GM18867 (cell line): ENCODE measurements at regions not wholly inside any gene's neighbourhood (a gene's known extent, or its start where the extent isn't known, plus 50 kb on each side); places are given as distances from the start of the nearest gene placed in this dataset.
A peak's percentile ranks its signal among the peaks of the same experiment; 100 is the strongest.

Experiments
- ATAC-seq: cut with Tn5 transposase; IDR thresholded peaks from one replicate; pipeline ENCODE4 v1.9.1; 2021; ENCODE audit warnings: mild to moderate bottlenecking, moderate library complexity; ENCODE audit not compliant: unreplicated experiment

- ATAC-seq, result no peak
Measured at GRCh38 chr2:42942214-42942989, 150.0 kb upstream of the HAAO start.

- ATAC-seq, result no peak
Measured at GRCh38 chr2:42941633-42942176, 149.3 kb upstream of the HAAO start.

GRCh38 chr2:42939411-42940206, 147.2 kb upstream of the HAAO start:
- ATAC-seq, result no peak

- no peak for ATAC-seq
Measured at GRCh38 chr2:42938671-42939370, 146.4 kb upstream of the HAAO start.

DNA sequence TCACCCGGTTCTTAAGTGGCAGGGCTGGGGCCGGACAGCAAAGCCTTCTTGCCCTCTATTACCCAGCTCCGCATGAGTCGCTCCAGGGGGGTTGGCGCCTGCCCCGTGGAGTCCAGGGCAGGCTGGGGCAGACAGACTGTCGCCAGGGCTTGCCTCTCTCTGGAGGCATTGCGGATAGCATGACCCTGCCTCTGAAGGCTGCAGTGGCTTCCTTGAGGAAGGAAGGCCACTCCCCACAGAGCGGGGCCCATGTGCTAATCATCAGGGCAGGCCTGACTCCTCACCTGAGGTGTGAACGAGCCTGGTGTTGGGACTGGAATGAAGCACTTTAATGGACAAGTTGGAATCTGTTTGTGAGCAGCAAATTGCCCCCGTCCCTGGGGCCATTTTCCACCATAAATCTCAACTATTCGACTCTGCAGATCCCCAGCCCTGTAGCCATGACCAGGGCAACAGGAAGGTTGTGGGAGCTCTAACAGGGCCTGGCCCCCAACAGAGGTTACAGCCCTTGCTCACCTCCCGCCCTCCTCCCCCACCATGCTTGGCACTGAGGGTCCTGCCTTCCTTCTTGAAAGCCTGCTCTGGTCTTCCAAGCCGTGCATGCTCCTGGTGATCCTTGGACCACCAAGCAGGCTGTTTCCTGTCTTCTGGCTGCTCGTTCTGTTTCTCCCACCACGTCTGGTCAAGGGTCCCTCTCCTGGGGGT, 144.9 kb upstream of the HAAO start:
- ATAC-seq, result no peak

DNA sequence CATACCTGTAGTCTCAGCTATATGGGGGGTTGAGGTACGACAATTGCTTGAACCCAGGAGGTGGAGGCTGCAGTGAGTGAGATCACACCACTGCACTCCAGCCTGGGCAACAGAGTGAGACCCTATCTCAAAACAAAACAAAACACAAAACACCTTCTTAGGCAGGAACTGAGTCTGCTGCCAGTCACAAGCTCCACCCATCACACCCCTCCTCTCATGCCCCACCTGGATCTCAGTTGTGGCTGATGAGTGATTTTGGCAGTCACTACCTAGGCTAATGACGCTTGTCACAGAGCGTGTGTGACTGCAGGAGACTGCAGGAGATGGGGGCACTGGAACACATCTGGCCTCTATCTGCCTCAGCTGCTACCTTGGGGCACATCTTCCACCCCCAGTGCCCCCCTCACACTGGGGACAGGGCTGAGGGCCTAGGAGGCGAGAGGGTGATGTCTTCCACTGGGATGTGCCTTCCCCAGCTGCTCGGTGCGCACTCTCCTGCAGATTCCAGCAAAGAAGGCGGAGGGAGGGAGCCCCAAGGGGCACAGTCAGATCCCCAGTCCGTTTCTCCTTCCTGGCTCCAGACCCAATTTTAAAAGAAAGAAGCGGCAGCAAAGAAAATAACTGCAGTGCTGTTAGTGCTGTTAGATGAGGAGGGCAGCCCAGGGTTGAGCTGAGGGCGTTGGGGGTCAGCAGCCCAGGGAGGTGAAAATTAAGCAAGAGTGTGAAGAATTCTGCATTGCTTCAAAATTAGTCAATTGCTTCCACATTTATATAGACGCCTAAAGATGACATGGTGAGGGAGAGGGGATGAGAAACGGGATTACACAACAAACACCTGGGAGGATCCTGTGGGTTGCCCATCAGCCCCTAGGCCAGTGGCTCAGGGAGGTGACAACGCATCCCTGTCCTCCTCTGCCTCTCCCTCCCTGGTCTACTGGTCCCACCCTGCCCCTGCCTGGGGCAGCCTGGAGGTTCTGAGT, 143.6 kb upstream of the HAAO start:
- peak; percentile 50 for ATAC-seq

- no peak for ATAC-seq
Measured at GRCh38 chr2:42934580-42935186, 142.3 kb upstream of the HAAO start.

- ATAC-seq, result no peak
Measured at GRCh38 chr2:42933824-42934254, 141.5 kb upstream of the HAAO start.

GRCh38 chr2:42932271-42933151, 140.1 kb upstream of the HAAO start:
- ATAC-seq, result no peak

- no peak for ATAC-seq
Measured at GRCh38 chr2:42931818-42932195, 139.4 kb upstream of the HAAO start.

GRCh38 chr2:42931146-42931817, 138.9 kb upstream of the HAAO start:
- no peak for ATAC-seq

DNA sequence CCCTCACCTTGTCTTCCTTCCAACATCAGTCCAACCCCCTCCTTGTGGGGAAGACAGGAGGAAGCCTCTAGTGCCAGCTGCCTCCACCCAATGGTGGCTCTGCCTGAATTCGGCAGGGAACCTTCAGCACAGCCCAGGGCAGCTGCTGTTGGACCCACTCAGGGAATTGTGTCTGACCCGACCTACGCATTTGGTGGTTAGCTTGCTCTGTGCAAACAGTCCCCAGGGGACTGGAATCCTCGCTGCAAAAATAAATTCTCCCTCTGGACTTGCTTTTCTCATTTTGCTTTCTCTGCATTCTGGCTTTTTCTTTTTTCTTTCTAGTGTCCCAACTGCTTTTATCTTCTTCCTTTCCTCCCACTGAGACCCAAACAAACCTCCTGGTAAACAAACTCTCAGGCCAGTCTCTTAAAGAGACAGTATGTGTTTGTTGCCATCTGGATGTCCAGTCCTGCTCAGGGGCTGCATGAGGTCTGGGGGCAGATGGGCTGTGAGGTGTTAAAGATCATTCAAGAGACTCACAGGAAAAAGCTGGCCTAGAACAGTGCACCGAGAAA, 137.7 kb upstream of the HAAO start:
- no peak for ATAC-seq

- no peak for ATAC-seq
Measured at GRCh38 chr2:42929546-42930024, 137.2 kb upstream of the HAAO start.

- ATAC-seq, result no peak
Measured at GRCh38 chr2:42928692-42929545, 136.5 kb upstream of the HAAO start.

DNA sequence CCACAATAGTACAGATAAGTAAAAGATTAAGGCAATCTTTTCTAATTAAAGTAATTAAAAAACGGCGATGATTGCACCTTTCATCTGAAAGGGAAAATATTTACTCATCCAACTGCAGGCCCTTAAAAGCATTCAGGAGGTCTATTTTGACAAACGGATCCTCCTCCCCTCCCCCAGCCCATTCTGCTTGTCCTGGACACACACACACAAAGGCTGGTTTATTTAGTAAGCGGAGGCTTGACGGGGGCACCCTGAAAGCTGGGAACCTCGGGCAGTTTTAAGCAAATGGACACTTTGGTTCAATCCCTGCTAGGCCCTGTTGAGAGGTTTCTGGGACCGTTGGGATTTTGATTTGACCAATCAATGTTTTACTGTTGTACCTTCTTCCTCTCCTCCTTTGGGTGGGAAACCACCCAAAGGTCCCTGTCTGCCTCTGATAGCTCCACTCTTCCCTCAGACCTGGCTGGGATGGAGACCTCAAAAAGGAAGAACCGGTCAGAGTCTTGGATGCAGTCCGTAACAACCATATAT, 135.8 kb upstream of the HAAO start:
- no peak for ATAC-seq
